ENCODE measurements at regions not wholly inside any gene's neighbourhood (a gene's known extent, or its start where the extent isn't known, plus 50 kb on each side); places are given as distances from the start of the nearest gene placed in this dataset.

DNA sequence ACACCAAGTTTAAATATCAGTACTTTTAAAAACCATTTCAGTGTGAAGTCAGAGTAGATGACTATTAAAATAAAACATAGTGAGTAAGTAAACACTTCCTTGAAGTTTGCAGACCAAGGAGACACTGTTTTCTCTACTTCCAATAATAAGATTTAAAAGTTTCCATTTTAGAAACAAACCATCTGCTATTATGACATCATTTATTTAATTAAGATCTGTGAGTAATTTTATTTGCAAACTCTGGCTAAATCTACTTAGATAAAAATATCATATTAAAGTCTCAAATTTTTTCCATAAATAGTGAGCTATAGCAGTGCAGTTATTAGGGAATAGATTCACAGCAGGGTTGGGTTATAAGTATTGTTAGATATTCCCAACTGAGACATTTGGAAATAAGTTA lies 1267.0 kb upstream of the FLRT2 start:
- H2AK5ac ChIP-seq (ENCODE audit: low read length), result no peak overlapping the region
- no peak overlapping the region for H3K14ac ChIP-seq (ENCODE audit: low read length)
- no peak overlapping the region for H4K91ac ChIP-seq (ENCODE audit: low read depth, low read length)
- no peaks in the 10 kb centered on the region for H3K27me3 ChIP-seq (ENCODE audit: insufficient read depth, low read length)
- no peak overlapping the region for H3K4me2 ChIP-seq (ENCODE audit: low read length)
- H3K9me3 ChIP-seq (ENCODE audit: insufficient read depth, low read depth, low read length), result peaks cover 1% of the 10 kb centered on the region
- no peak overlapping the region for H3K4me3 ChIP-seq (ENCODE audit: low read depth, low read length)
- H3K79me2 ChIP-seq (ENCODE audit: control insufficient read depth, insufficient read depth, low read length, poor library complexity), result no peaks in the 10 kb centered on the region
- no peak overlapping the region for H4K8ac ChIP-seq (ENCODE audit: low read depth, low read length)
- H4K12ac ChIP-seq (ENCODE audit: low read depth, low read length), result no peak overlapping the region
- no peak overlapping the region for H2BK120ac ChIP-seq (ENCODE audit: insufficient read depth, low read length, poor library complexity)
- no peaks in the 10 kb centered on the region for H3K36me3 ChIP-seq (ENCODE audit: control insufficient read depth in 1 of 2, insufficient read depth in 2 of 2, low read length in 2 of 2)
- H2AFZ ChIP-seq (ENCODE audit: insufficient read depth, low read length, poor library complexity), result no peak overlapping the region
- no peak for DNase-seq
- no peak overlapping the region for H3K27ac ChIP-seq (ENCODE audit: low read depth, low read length)
- no peak overlapping the region for H2BK12ac ChIP-seq (ENCODE audit: low read length)
- no peak overlapping the region for H3K9ac ChIP-seq (ENCODE audit: low read length)
- no peaks in the 10 kb centered on the region for H3K79me1 ChIP-seq (ENCODE audit: low read length)
- no peak overlapping the region for H3K4ac ChIP-seq (ENCODE audit: low read depth, low read length)
- no peak overlapping the region for H2BK5ac ChIP-seq (ENCODE audit: low read depth, low read length, poor library complexity)
- H3K18ac ChIP-seq (ENCODE audit: low read length), result no peak overlapping the region
- no peak overlapping the region for H3K23ac ChIP-seq (ENCODE audit: low read length)
- H3K4me1 ChIP-seq (ENCODE audit: control insufficient read depth in 1 of 2, insufficient read depth in 2 of 2, low read length in 2 of 2), result no peaks in the 10 kb centered on the region

DNA sequence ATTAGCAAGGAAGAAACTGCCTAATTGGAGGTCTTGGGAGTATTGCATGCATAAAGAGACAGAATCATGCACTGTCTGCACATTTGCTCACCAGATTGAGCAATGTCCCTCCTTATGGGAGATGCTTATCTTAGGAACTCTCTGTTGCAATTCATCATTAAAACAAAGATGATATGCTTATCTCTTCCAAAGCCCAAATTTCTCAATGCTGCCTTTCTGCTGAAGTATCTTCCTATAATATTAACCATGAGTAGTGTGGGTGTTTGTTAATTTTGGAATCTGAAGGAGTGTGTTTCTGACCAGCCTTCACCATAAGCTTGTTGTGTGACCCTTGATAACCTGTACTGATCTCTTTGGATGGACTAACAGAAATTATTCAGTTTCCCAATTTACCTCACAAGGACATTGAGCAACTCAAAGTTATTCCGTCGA lies 1257.6 kb upstream of the FLRT2 start:
- Histone ChIP-seq H3K4me3 (ENCODE audit: low read depth, low read length) (no peak overlapping the region), H3K9ac (ENCODE audit: low read length) (no peak overlapping the region), H3K27me3 (ENCODE audit: insufficient read depth, low read length) (no peaks in the 10 kb centered on the region), H3K4me2 (ENCODE audit: low read length) (no peak overlapping the region), H3K4me1 (ENCODE audit: control insufficient read depth in 1 of 2, insufficient read depth in 2 of 2, low read length in 2 of 2) (no peaks in the 10 kb centered on the region), H2BK5ac (ENCODE audit: low read depth, low read length, poor library complexity) (no peak overlapping the region), H3K4ac (ENCODE audit: low read depth, low read length) (no peak overlapping the region), H3K36me3 (ENCODE audit: control insufficient read depth in 1 of 2, insufficient read depth in 2 of 2, low read length in 2 of 2) (no peaks in the 10 kb centered on the region), H2BK120ac (ENCODE audit: insufficient read depth, low read length, poor library complexity) (no peak overlapping the region), H3K79me1 (ENCODE audit: low read length) (no peaks in the 10 kb centered on the region), H2BK12ac (ENCODE audit: low read length) (no peak overlapping the region), H3K27ac (ENCODE audit: low read depth, low read length) (no peak overlapping the region), H4K8ac (ENCODE audit: low read depth, low read length) (no peak overlapping the region), H4K91ac (ENCODE audit: low read depth, low read length) (no peak overlapping the region), H3K18ac (ENCODE audit: low read length) (no peak overlapping the region), H3K23ac (ENCODE audit: low read length) (no peak overlapping the region), H3K9me3 (ENCODE audit: insufficient read depth, low read depth, low read length) (no peaks in the 10 kb centered on the region), H2AFZ (ENCODE audit: insufficient read depth, low read length, poor library complexity) (no peak overlapping the region), H2AK5ac (ENCODE audit: low read length) (no peak overlapping the region), H3K14ac (ENCODE audit: low read length) (no peak overlapping the region), H4K12ac (ENCODE audit: low read depth, low read length) (no peak overlapping the region), H3K79me2 (ENCODE audit: control insufficient read depth, insufficient read depth, low read length, poor library complexity) (no peaks in the 10 kb centered on the region)
- no CpG with 5 or more reads among the region's 2 CpGs for WGBS (ENCODE audit: extremely low coverage, insufficient coverage, insufficient read length)
- DNase-seq, result peak in 1 of 2 donors; percentile 61

DNA sequence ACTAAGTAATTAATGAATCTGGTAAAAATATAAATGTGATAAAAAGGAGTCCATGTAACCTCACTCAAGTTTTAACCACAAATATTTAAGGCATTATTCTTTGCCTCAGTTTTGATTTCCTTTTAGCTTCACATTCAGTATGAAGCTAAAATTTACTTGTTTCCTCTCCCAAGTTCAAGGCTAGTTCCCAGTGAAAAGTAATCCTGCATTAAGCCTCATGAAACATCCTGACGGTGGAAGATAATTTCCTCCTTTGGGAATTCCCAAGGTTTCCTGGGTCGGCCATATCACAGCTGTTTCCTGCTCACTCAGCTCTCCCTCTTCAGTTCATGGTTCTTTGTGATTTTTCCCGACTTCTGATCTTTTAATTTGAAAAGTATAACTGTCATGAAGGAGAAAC lies 1256.8 kb upstream of the FLRT2 start:
- H3K4me2 ChIP-seq (ENCODE audit: low read length), result no peak overlapping the region
- H2BK12ac ChIP-seq (ENCODE audit: low read length), result no peak overlapping the region
- no peak overlapping the region for H2AK5ac ChIP-seq (ENCODE audit: low read length)
- H3K79me1 ChIP-seq (ENCODE audit: low read length), result no peaks in the 10 kb centered on the region
- WGBS (ENCODE audit: extremely low coverage, insufficient coverage, insufficient read length), result no CpG with 5 or more reads among the region's 3 CpGs
- no peaks in the 10 kb centered on the region for H3K36me3 ChIP-seq (ENCODE audit: control insufficient read depth in 1 of 2, insufficient read depth in 2 of 2, low read length in 2 of 2)
- H3K23ac ChIP-seq (ENCODE audit: low read length), result no peak overlapping the region
- H4K12ac ChIP-seq (ENCODE audit: low read depth, low read length), result no peak overlapping the region
- H3K9me3 ChIP-seq (ENCODE audit: insufficient read depth, low read depth, low read length), result no peaks in the 10 kb centered on the region
- H3K14ac ChIP-seq (ENCODE audit: low read length), result no peak overlapping the region
- no peak overlapping the region for H3K18ac ChIP-seq (ENCODE audit: low read length)
- no peak overlapping the region for H3K9ac ChIP-seq (ENCODE audit: low read length)
- no peaks in the 10 kb centered on the region for H3K27me3 ChIP-seq (ENCODE audit: insufficient read depth, low read length)
- H2BK120ac ChIP-seq (ENCODE audit: insufficient read depth, low read length, poor library complexity), result no peak overlapping the region
- no peak overlapping the region for H3K27ac ChIP-seq (ENCODE audit: low read depth, low read length)
- H3K4ac ChIP-seq (ENCODE audit: low read depth, low read length), result no peak overlapping the region
- H2BK5ac ChIP-seq (ENCODE audit: low read depth, low read length, poor library complexity), result no peak overlapping the region
- no peak for DNase-seq
- H2AFZ ChIP-seq (ENCODE audit: insufficient read depth, low read length, poor library complexity), result no peak overlapping the region
- no peak overlapping the region for H3K4me3 ChIP-seq (ENCODE audit: low read depth, low read length)
- no peak overlapping the region for H4K8ac ChIP-seq (ENCODE audit: low read depth, low read length)
- no peaks in the 10 kb centered on the region for H3K4me1 ChIP-seq (ENCODE audit: control insufficient read depth in 1 of 2, insufficient read depth in 2 of 2, low read length in 2 of 2)
- H3K79me2 ChIP-seq (ENCODE audit: control insufficient read depth, insufficient read depth, low read length, poor library complexity), result no peaks in the 10 kb centered on the region
- H4K91ac ChIP-seq (ENCODE audit: low read depth, low read length), result no peak overlapping the region

DNA sequence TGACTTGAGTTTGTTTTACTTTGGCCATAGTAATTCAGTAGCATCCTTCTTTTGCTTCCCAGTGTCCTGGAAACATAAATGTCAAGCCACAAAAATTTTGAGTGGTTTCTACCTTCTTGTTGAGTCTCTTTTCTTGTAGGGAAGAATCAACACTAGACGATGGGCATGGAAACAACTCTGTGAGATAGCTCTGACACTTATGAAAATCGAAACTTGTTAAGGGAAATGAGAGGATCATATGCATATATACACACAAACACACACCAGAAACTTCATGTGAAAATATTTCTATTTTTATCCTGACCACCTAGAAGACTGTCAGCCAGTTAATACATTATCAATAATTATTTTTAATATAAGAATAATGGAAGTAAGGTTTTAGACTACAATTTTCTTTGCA lies 1247.3 kb upstream of the FLRT2 start:
- Histone ChIP-seq H2AFZ (ENCODE audit: insufficient read depth, low read length, poor library complexity) (no peak overlapping the region), H3K79me1 (ENCODE audit: low read length) (no peaks in the 10 kb centered on the region), H2BK120ac (ENCODE audit: insufficient read depth, low read length, poor library complexity) (no peak overlapping the region), H3K27ac (ENCODE audit: low read depth, low read length) (no peak overlapping the region), H3K4ac (ENCODE audit: low read depth, low read length) (no peak overlapping the region), H4K12ac (ENCODE audit: low read depth, low read length) (no peak overlapping the region), H3K4me1 (ENCODE audit: control insufficient read depth in 1 of 2, insufficient read depth in 2 of 2, low read length in 2 of 2) (peaks cover 0 to 3% of the 10 kb centered on the region in 2 experiments), H4K91ac (ENCODE audit: low read depth, low read length) (no peak overlapping the region), H3K36me3 (ENCODE audit: control insufficient read depth in 1 of 2, insufficient read depth in 2 of 2, low read length in 2 of 2) (no peaks in the 10 kb centered on the region), H3K9ac (ENCODE audit: low read length) (no peak overlapping the region), H3K79me2 (ENCODE audit: control insufficient read depth, insufficient read depth, low read length, poor library complexity) (no peaks in the 10 kb centered on the region), H3K9me3 (ENCODE audit: insufficient read depth, low read depth, low read length) (no peaks in the 10 kb centered on the region), H2AK5ac (ENCODE audit: low read length) (no peak overlapping the region), H2BK5ac (ENCODE audit: low read depth, low read length, poor library complexity) (no peak overlapping the region), H3K27me3 (ENCODE audit: insufficient read depth, low read length) (no peaks in the 10 kb centered on the region), H3K23ac (ENCODE audit: low read length) (no peak overlapping the region), H3K14ac (ENCODE audit: low read length) (no peak overlapping the region), H2BK12ac (ENCODE audit: low read length) (no peak overlapping the region), H3K18ac (ENCODE audit: low read length) (no peak overlapping the region), H3K4me3 (ENCODE audit: low read depth, low read length) (no peak overlapping the region), H3K4me2 (ENCODE audit: low read length) (no peak overlapping the region), H4K8ac (ENCODE audit: low read depth, low read length) (no peak overlapping the region)
- WGBS (ENCODE audit: extremely low coverage, insufficient coverage, insufficient read length), result no CpG with 5 or more reads among the region's 2 CpGs
- DNase-seq, result no peak
